Stromal cell of bone marrow (primary cell): ENCODE measurements at regions not wholly inside any gene's neighbourhood (a gene's known extent, or its start where the extent isn't known, plus 50 kb on each side); places are given as distances from the start of the nearest gene placed in this dataset.
"Not testable (repeated sequence)": the region's sequence is repeated elsewhere in the genome, so short reads cannot be mapped to it uniquely, and the experiment has no call there.

ENCODE experiments used
- DNase-seq: peaks from one replicate; pipeline ENCODE4 v3.0.0-alpha.2; 2012; ENCODE audit warnings: low read depth

GRCh38 chr3:20246662-20247061, 60.7 kb upstream of the SGO1 start:
- DNase-seq, result no peak

DNA sequence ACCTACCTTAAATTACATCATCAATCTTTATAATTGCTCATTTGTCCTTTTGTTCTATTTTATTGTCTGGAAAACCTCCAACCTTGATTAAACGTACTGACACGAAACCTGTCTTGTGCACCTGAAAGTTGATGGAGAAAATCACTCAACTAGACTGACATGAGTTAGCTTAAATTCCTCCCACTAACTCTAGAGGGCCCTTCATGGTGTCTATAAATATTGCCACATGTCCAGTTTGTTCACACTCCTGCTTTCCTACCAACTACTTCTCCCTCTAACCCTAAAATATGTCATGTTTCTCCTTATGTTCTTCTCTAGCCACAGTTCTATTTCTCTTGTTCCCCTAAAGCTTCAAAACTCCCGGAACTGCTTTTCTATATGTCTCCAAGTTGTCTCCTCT, 59.8 kb upstream of the SGO1 start:
- DNase-seq, result no peak

DNA sequence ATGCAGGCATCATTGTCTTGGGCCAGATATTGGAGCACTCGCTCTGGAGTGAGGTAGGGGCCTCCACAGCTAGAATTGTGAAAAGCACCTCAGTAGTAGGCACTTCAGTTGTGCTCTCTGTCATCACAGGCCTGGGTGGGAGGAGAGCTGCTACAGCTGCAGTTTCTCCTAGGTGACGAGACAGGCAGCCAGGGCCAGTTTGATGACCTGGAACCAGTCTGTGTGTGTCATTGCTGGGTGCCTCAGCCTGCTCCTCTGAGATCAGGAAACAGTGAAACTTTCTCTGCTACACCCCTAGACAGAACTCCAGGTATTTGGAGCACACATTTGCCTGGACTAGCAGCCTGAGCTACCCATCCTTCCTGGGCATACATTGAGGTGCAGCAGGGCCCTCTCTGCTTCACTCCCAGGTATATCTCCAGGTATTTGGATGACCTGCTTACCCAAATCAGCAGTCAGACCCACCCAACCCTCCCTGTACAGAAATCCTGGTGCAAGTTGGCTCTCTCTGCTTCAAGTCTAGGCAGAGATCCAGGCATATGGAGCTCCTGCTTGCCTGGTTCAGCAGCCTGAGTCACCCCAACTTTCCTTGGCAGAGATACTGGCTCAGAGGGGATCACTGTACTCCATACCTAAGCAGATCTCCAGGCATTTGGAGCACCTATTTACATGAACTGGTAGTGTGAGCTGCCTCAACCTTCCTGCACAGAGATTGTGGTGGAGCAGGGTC, 54.3 kb upstream of the SGO1 start:
- DNase-seq, result no peak

GRCh38 chr3:20238199-20238598, 52.2 kb upstream of the SGO1 start:
- not testable (repeated sequence) for DNase-seq

GRCh38 chr3:20236603-20237002, 50.6 kb upstream of the SGO1 start:
- no peak for DNase-seq
